ENCODE measurements at regions not wholly inside any gene's neighbourhood (a gene's known extent, or its start where the extent isn't known, plus 50 kb on each side); places are given as distances from the start of the nearest gene placed in this dataset.

GRCh38 chr2:19454125-19454524, 95.7 kb upstream of the OSR1 start:
- no peaks in the 10 kb centered on the region for H3K27me3 ChIP-seq
- TF ChIP-seq POLR2A (IDR thresholded peaks at IDR 0.05): no peak
- TF ChIP-seq POLR2AphosphoS5 (IDR thresholded peaks at IDR 0.05; ENCODE audit: insufficient read depth in 1 of 2, low read depth in 1 of 2): no peak
- TF ChIP-seq CTCF (IDR thresholded peaks at IDR 0.05): no peak
- H3K9me3 ChIP-seq: no peaks in the 10 kb centered on the region
- H3K4me3 ChIP-seq: no peak overlapping the region
- no peaks in the 10 kb centered on the region for H3K36me3 ChIP-seq
- H3K27ac ChIP-seq: no peak overlapping the region
- DNase-seq (ENCODE audit: extremely low spot score in 2 of 2): no peak
- intact Hi-C loops (cut with DNase I): loop anchor here (10.0 kb wide), 1 partner anchor 871 kb away; no protein-coding TSS in a partner anchor
- no peaks in the 10 kb centered on the region for H3K4me1 ChIP-seq

GRCh38 chr2:19442731-19443130, 84.3 kb upstream of the OSR1 start:
- H3K9me3 ChIP-seq: no peaks in the 10 kb centered on the region
- no peaks in the 10 kb centered on the region for H3K36me3 ChIP-seq
- TF ChIP-seq POLR2AphosphoS5 (IDR thresholded peaks at IDR 0.05; ENCODE audit: insufficient read depth in 1 of 2, low read depth in 1 of 2): no peak
- no peak for TF ChIP-seq POLR2A (IDR thresholded peaks at IDR 0.05)
- H3K27me3 ChIP-seq: no peaks in the 10 kb centered on the region
- no peak overlapping the region for H3K4me3 ChIP-seq
- intact Hi-C loops (cut with DNase I): no loop called here
- no peak for DNase-seq (ENCODE audit: extremely low spot score in 2 of 2)
- no peak overlapping the region for H3K27ac ChIP-seq
- no peaks in the 10 kb centered on the region for H3K4me1 ChIP-seq

- Histone ChIP-seq H3K9me3 (no peaks in the 10 kb centered on the region), H3K27ac (no peak overlapping the region)
These were observed 80.7 kb upstream of the OSR1 start for GRCh38 chr2:19439081-19439480.

GRCh38 chr2:19435815-19436214, 77.4 kb upstream of the OSR1 start:
- Histone ChIP-seq H3K36me3 (no peaks in the 10 kb centered on the region), H3K9me3 (no peaks in the 10 kb centered on the region), H3K4me3 (no peak overlapping the region), H3K27me3 (no peaks in the 10 kb centered on the region), H3K4me1 (no peaks in the 10 kb centered on the region), H3K27ac (no peak overlapping the region)
- TF ChIP-seq CTCF (IDR thresholded peaks at IDR 0.05): no peak
- no peak for TF ChIP-seq POLR2A (IDR thresholded peaks at IDR 0.05)
- no peak for TF ChIP-seq POLR2AphosphoS5 (IDR thresholded peaks at IDR 0.05; ENCODE audit: insufficient read depth in 1 of 2, low read depth in 1 of 2)
- intact Hi-C loops (cut with DNase I): no loop called here
- no peak for DNase-seq (ENCODE audit: extremely low spot score in 2 of 2)

More at GRCh38 chr2:19439081-19439480, 80.7 kb upstream of the OSR1 start:
- Histone ChIP-seq H3K4me3 (no peak overlapping the region), H3K27me3 (no peaks in the 10 kb centered on the region), H3K36me3 (no peaks in the 10 kb centered on the region), H3K4me1 (no peaks in the 10 kb centered on the region)
- TF ChIP-seq POLR2AphosphoS5 (IDR thresholded peaks at IDR 0.05; ENCODE audit: insufficient read depth in 1 of 2, low read depth in 1 of 2) (no peak), CTCF (IDR thresholded peaks at IDR 0.05) (no peak), POLR2A (IDR thresholded peaks at IDR 0.05) (no peak)
- no peak for DNase-seq (ENCODE audit: extremely low spot score in 2 of 2)
- intact Hi-C loops (cut with DNase I): no loop called here

- no peak overlapping the region for H3K4me3 ChIP-seq
These were observed 76.0 kb upstream of the OSR1 start for GRCh38 chr2:19434413-19434812.

More at GRCh38 chr2:19434413-19434812, 76.0 kb upstream of the OSR1 start:
- no peaks in the 10 kb centered on the region for H3K4me1 ChIP-seq
- intact Hi-C loops (cut with DNase I): no loop called here
- TF ChIP-seq POLR2AphosphoS5 (IDR thresholded peaks at IDR 0.05; ENCODE audit: insufficient read depth in 1 of 2, low read depth in 1 of 2): no peak
- no peak for TF ChIP-seq POLR2A (IDR thresholded peaks at IDR 0.05)
- no peak for TF ChIP-seq CTCF (IDR thresholded peaks at IDR 0.05)
- no peak for DNase-seq (ENCODE audit: extremely low spot score in 2 of 2)
- no peaks in the 10 kb centered on the region for H3K36me3 ChIP-seq
- H3K27ac ChIP-seq: no peak overlapping the region
- H3K9me3 ChIP-seq: no peaks in the 10 kb centered on the region
- H3K27me3 ChIP-seq: no peaks in the 10 kb centered on the region

Data from vagina (tissue), 2 donors.